Activated CD4-positive, alpha-beta T cell treated with anti-CD3 and anti-CD28 coated beads, Interleukin-2, amount 50 U/mL, for 24 hours (primary cell): ENCODE measurements at regions not wholly inside any gene's neighbourhood (a gene's known extent, or its start where the extent isn't known, plus 50 kb on each side); places are given as distances from the start of the nearest gene placed in this dataset.
"Not testable (repeated sequence)": the region's sequence is repeated elsewhere in the genome, so short reads cannot be mapped to it uniquely, and the experiment has no call there.

ENCODE experiments used
- DNase-seq, 2 donors: peaks; one replicate each; pipeline ENCODE4 v3.0.0-alpha.2; 2020; ENCODE audit warnings: low read depth in 1 of 2, low spot score in 1 of 2

GRCh38 chr6:167708501-167709094, 118.1 kb upstream of the AFDN start:
- DNase-seq = no peak

GRCh38 chr6:167709196-167709595, 117.5 kb upstream of the AFDN start:
- DNase-seq = no peak

- DNase-seq = not testable (repeated sequence)
These were observed 116.9 kb upstream of the AFDN start for GRCh38 chr6:167709776-167710336.

- DNase-seq = no peak
These were observed 116.3 kb upstream of the AFDN start for GRCh38 chr6:167710363-167710920.

GRCh38 chr6:167711211-167711610, 115.5 kb upstream of the AFDN start:
- DNase-seq = no peak

GRCh38 chr6:167711768-167712730, 114.7 kb upstream of the AFDN start:
- no peak for DNase-seq

GRCh38 chr6:167712731-167713475, 113.8 kb upstream of the AFDN start:
- no peak for DNase-seq

- DNase-seq = no peak
These were observed 112.6 kb upstream of the AFDN start for GRCh38 chr6:167714152-167714551.

- no peak for DNase-seq
These were observed 109.3 kb upstream of the AFDN start for GRCh38 chr6:167717455-167717854.

- no peak for DNase-seq
These were observed 108.8 kb upstream of the AFDN start for GRCh38 chr6:167717867-167718266.

- no peak for DNase-seq
These were observed 106.8 kb upstream of the AFDN start for GRCh38 chr6:167719920-167720319.

- DNase-seq = no peak
These were observed 106.0 kb upstream of the AFDN start for GRCh38 chr6:167720456-167721285.

GRCh38 chr6:167721291-167721690, 105.4 kb upstream of the AFDN start:
- DNase-seq = no peak

- no peak for DNase-seq
These were observed 103.9 kb upstream of the AFDN start for GRCh38 chr6:167722634-167723309.

- no peak for DNase-seq
These were observed 100.6 kb upstream of the AFDN start for GRCh38 chr6:167726043-167726621.

GRCh38 chr6:167730441-167730840, 96.3 kb upstream of the AFDN start:
- no peak for DNase-seq

- no peak for DNase-seq
These were observed 95.5 kb upstream of the AFDN start for GRCh38 chr6:167731216-167731615.

GRCh38 chr6:167731731-167732422, 94.8 kb upstream of the AFDN start:
- DNase-seq = no peak
